T-helper 1 cell (primary cell): ENCODE measurements at regions not wholly inside any gene's neighbourhood (a gene's known extent, or its start where the extent isn't known, plus 50 kb on each side); places are given as distances from the start of the nearest gene placed in this dataset.

Source experiments
- DNase-seq, 5 donors: peaks; one replicate each; pipeline ENCODE4 v3.0.0-alpha.2; 2012 to 2020

GRCh38 chr10:107398115-107398514 is 233.6 kb upstream of the SORCS1 start:
- DNase-seq: no peak

GRCh38 chr10:107391901-107392300 is 227.4 kb upstream of the SORCS1 start:
- DNase-seq: no peak

DNA sequence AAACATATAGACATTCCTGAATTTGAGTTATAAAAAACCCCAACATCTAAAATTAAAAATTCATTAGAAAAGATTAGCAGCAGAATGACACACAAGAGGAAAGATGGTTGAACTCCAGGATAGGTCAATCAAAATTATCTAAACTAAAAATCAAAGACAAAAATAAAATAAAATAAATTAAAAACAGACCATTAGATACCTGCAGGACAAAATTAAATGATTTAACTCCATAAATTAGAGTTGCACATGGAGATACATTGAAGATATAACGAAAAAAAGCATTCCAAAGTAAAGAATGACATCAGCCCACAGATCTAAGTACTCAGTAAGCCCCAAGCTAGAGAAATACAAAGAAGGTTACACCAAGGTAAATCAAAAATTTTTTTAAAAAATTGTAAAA is 226.1 kb upstream of the SORCS1 start:
- DNase-seq: no peak

GRCh38 chr10:107383357-107383756 is 218.9 kb upstream of the SORCS1 start:
- no peak for DNase-seq

GRCh38 chr10:107379601-107380000 is 215.1 kb upstream of the SORCS1 start:
- DNase-seq: no peak

GRCh38 chr10:107371801-107372200 is 207.3 kb upstream of the SORCS1 start:
- DNase-seq: no peak

DNA sequence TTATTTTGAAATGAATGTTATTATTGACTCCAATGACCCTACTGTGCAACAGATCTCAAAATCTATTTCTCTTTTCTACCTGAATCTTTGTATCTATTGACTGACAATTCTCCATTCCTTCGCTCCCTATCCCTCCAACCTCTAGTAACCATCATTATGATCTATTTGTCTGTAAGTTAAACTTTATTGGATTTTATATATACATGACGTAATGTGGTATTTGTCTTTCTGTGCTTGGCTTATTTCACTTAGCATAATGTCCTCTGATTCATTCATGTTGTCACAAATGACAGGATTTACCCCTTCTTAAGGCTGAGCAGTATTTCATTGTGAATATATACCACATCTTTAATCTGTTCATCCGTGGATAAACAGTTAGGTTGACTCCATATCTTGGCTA is 200.4 kb upstream of the SORCS1 start:
- no peak for DNase-seq

DNA sequence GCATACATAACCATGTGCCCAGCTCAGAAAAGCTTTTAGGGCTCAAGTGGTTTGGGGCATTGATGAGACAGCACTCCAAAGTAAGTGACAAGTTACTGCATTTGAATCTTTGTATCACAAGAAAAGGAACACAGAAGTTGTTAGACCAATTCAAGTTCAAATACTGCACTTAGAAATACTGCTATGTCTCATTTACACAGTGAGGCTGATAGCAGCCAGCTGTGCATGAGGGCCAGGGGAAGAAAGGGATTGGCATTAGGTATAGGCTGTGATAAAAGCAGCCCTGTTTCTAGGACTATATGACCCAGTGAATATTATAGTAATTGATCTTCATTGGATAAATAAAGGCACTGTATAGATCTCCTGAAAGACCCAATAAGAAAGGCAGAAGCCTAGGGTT is 197.8 kb upstream of the SORCS1 start:
- no peak for DNase-seq

GRCh38 chr10:107357033-107357432 is 192.5 kb upstream of the SORCS1 start:
- DNase-seq: no peak

GRCh38 chr10:107356396-107356795 is 191.9 kb upstream of the SORCS1 start:
- DNase-seq: no peak

DNA sequence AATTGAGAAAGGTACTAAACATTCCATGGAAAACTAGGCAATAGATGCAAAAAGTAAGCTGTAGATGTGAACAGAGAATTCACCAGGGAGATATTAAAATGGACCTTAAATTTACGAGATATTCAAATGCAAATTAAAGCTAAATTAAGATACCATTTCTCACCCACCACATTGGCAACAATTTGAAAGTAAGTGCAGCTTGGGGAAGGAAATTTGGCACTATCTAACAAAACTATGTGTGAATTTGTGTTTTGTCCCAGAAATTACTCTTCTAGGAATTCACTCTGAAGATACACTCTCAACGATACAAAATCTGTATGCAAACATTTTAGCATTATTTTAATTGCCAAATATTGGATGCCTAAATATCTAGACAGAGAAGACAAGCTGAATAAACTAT is 178.2 kb upstream of the SORCS1 start:
- DNase-seq: no peak

GRCh38 chr10:107341281-107341680 is 176.8 kb upstream of the SORCS1 start:
- no peak for DNase-seq

- no peak for DNase-seq
Observed at GRCh38 chr10:107340326-107340725, 175.8 kb upstream of the SORCS1 start.

GRCh38 chr10:107336061-107336460 is 171.6 kb upstream of the SORCS1 start:
- no peak for DNase-seq

DNA sequence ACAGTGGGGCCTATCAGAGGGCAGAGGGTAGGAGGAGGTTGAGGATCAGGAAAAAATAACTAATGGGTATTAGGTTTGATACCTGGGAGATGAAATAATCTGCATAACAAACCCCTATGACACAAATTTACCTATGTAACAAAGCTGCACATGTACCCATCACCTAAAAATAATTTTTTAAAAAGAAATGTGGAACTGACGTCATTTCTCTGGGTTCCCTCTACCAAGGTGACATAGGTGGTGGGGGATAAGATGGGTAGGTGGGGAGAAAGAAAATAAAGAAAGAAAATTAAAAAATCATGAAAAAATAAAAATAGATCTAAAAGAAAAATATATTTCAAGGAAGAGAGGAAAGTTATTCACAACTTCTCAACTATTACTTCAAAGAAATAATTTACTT is 153.1 kb upstream of the SORCS1 start:
- no peak for DNase-seq

GRCh38 chr10:107303203-107303602 is 138.7 kb upstream of the SORCS1 start:
- no peak for DNase-seq

GRCh38 chr10:107299606-107300005 is 135.1 kb upstream of the SORCS1 start:
- no peak for DNase-seq

GRCh38 chr10:107284187-107284586 is 119.7 kb upstream of the SORCS1 start:
- DNase-seq: no peak

DNA sequence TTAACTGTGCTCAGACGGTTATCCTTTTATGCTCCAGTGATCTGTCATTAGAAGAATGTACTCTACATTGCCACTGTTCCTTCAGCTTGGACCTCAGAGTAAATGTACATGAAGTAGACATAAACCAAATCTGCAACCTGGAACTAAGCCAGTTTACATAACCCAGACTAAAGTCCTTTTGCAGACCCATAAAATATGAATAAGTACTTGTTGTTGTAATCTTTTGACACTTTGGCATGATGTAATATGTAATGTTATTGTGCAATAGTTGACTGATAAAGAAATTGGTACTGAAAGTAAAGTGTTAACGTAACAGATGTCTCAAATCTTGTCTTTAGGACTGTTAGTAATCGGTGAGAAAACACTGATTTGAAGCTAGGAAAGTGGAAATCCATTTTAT is 115.8 kb upstream of the SORCS1 start:
- no peak for DNase-seq

- no peak for DNase-seq
Observed at GRCh38 chr10:107277591-107277990, 113.1 kb upstream of the SORCS1 start.

- no peak for DNase-seq
Observed at GRCh38 chr10:107275806-107276205, 111.3 kb upstream of the SORCS1 start.

GRCh38 chr10:107269626-107270025 is 105.1 kb upstream of the SORCS1 start:
- DNase-seq: no peak

DNA sequence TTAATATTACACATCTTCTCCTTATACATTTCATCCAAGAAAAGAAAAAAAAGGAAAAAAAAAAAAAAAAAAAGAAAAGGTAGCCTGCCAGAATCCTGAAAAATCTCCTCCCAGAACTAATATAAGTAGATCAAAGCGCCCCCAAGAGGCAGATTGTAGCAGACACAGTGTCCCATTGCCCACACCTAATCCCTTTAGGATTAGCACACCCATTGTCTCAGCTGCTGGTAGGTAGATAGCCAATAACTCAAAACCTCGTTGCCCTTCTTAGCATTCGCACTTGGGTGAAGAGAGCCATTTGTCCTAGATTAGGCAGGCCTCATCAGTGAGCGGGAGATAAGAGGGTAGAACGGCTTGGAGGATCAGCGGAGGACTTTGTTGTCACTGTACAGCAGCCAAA is 100.2 kb upstream of the SORCS1 start:
- DNase-seq: no peak

- DNase-seq: no peak
Observed at GRCh38 chr10:107244122-107244521, 79.6 kb upstream of the SORCS1 start.

- no peak for DNase-seq
Observed at GRCh38 chr10:107238275-107238674, 73.8 kb upstream of the SORCS1 start.

GRCh38 chr10:107232013-107232412 is 67.5 kb upstream of the SORCS1 start:
- DNase-seq: no peak
